IMR-90 (cell line): ENCODE measurements at regions not wholly inside any gene's neighbourhood (a gene's known extent, or its start where the extent isn't known, plus 50 kb on each side); places are given as distances from the start of the nearest gene placed in this dataset.

ENCODE experiments used
- ATAC-seq: fragments of 200-7000 bp; cut with Tn5 transposase; 2 replicates; pipeline ENCODE4 v1.9.1; 2020; ENCODE audit warnings: low read depth, mild to moderate bottlenecking, moderate library complexity
- BruUV-seq: library from RNA; stranded (reverse); fragments of 400-500 nt; replicated peaks from 2 replicates; lab custom pipeline; 2021; lab: Mats Ljungman, UMichigan
- CTCF ChIA-PET: fragments of 300-600 bp; formaldehyde crosslinking; extraction: SDS; loops from one replicate; lab custom pipeline; 2021; ENCODE audit warnings: antibody characterized with exemption; lab: Yijun Ruan, JAX
- POLR2A ChIA-PET: fragments of 300-600 bp; sonication (Branson Sonifier 250); formaldehyde crosslinking; loops from one replicate; lab custom pipeline; 2022; ENCODE audit warnings: antibody characterized with exemption; ENCODE audit not compliant: unreplicated experiment; lab: Charles Lee
- DNase-seq: peaks from one replicate; pipeline ENCODE4 v3.0.0; 2013
- H2AFZ ChIP-seq: replicated peaks from 2 replicates; pipeline ENCODE3; 2013; ENCODE audit warnings: low read length, mild to moderate bottlenecking; ENCODE audit not compliant: poor library complexity
- H2AK5ac ChIP-seq: 2 replicates; pipeline ENCODE4 v1.6.1; 2013; ENCODE audit warnings: low read depth, low read length, inconsistent platforms
- H2AK9ac ChIP-seq: replicated peaks from 2 replicates; pipeline ENCODE3; 2013; ENCODE audit warnings: mild to moderate bottlenecking, low read depth, low read length, moderate library complexity; ENCODE audit not compliant: poor library complexity
- H2BK120ac ChIP-seq: 2 replicates; pipeline ENCODE4 v1.6.1; 2013; ENCODE audit warnings: low read depth, low read length, inconsistent platforms
- H2BK15ac ChIP-seq: 3 replicates; pipeline ENCODE4 v1.6.1; 2013; ENCODE audit warnings: low read depth, low read length, inconsistent platforms
- H2BK20ac ChIP-seq: 2 replicates; pipeline ENCODE4 v1.6.1; 2013; ENCODE audit warnings: low read depth, mild to moderate bottlenecking, inconsistent platforms, low read length, moderate library complexity
- H2BK5ac ChIP-seq: 2 replicates; pipeline ENCODE4 v1.6.1; 2013; ENCODE audit warnings: mild to moderate bottlenecking, low read depth, low read length, inconsistent platforms; ENCODE audit not compliant: poor library complexity, severe bottlenecking
- H3K14ac ChIP-seq: replicated peaks from 2 replicates; pipeline ENCODE4 v1.6.1; 2013; ENCODE audit warnings: low read depth, low read length, inconsistent platforms
- H3K18ac ChIP-seq: 2 replicates; pipeline ENCODE4 v1.6.1; 2013; ENCODE audit warnings: low read depth, low read length, control low read depth
- H3K23ac ChIP-seq: 2 replicates; pipeline ENCODE4 v1.6.1; 2013; ENCODE audit warnings: low read depth, low read length, inconsistent platforms
- H3K27ac ChIP-seq: 2 replicates; pipeline ENCODE4 v1.5.1; 2013; ENCODE audit warnings: mild to moderate bottlenecking, control low read depth, low read length; ENCODE audit not compliant: insufficient read depth
- H3K27me3 ChIP-seq: 2 replicates; pipeline ENCODE4 v1.6.1; 2013; ENCODE audit warnings: low read length; ENCODE audit not compliant: control insufficient read depth, insufficient read depth
- H3K36me3 ChIP-seq: 2 replicates; pipeline ENCODE4 v1.6.1; 2013; ENCODE audit warnings: low read length, mixed read lengths; ENCODE audit not compliant: control insufficient read depth, insufficient read depth
- H3K4ac ChIP-seq: 2 replicates; pipeline ENCODE4 v1.6.1; 2013; ENCODE audit warnings: low read depth, low read length, inconsistent platforms
- H3K4me1 ChIP-seq: 2 replicates; pipeline ENCODE4 v1.6.1; 2013; ENCODE audit warnings: low read length, mixed read lengths; ENCODE audit not compliant: control insufficient read depth, insufficient read depth
- H3K4me2 ChIP-seq: 2 replicates; pipeline ENCODE4 v1.6.1; 2013; ENCODE audit warnings: low read depth, mild to moderate bottlenecking, control low read depth, low read length, moderate library complexity
- H3K4me3 ChIP-seq: 2 replicates; pipeline ENCODE4 v1.5.1; 2013; ENCODE audit warnings: low read depth, mild to moderate bottlenecking, control low read depth, low read length, moderate library complexity; ENCODE audit not compliant: insufficient read depth
- H3K56ac ChIP-seq: 2 replicates; pipeline ENCODE4 v1.6.1; 2013; ENCODE audit warnings: low read length, inconsistent platforms; ENCODE audit not compliant: insufficient read depth; ENCODE audit errors: extremely low read depth
- H3K79me1 ChIP-seq, 2 experiments: 2 replicates each; pipeline ENCODE4 v1.6.1; 2013; ENCODE audit warnings: low read length in 2 of 2, inconsistent platforms in 1 of 2, low read depth in 1 of 2
- H3K9ac ChIP-seq: 2 replicates; pipeline ENCODE4 v1.6.1; 2013; ENCODE audit warnings: low read depth, low read length, control low read depth
- H3K9me1 ChIP-seq: 2 replicates; pipeline ENCODE4 v1.6.1; 2013; ENCODE audit warnings: low read length, inconsistent platforms; ENCODE audit not compliant: insufficient read depth
- H3K9me3 ChIP-seq: 2 replicates; pipeline ENCODE4 v1.6.1; 2013; ENCODE audit warnings: low read length; ENCODE audit not compliant: control insufficient read depth, insufficient read depth
- H4K20me1 ChIP-seq: 2 replicates; pipeline ENCODE4 v1.6.1; 2013; ENCODE audit warnings: low read length, inconsistent platforms; ENCODE audit not compliant: insufficient read depth
- H4K5ac ChIP-seq: 2 replicates; pipeline ENCODE4 v1.6.1; 2013; ENCODE audit warnings: mild to moderate bottlenecking, low read depth, low read length, control low read depth
- H4K8ac ChIP-seq, 2 experiments: 2 replicates each; pipeline ENCODE4 v1.6.1; 2013; ENCODE audit warnings: low read depth in 2 of 2, low read length in 2 of 2, control low read depth in 1 of 2, inconsistent platforms in 1 of 2
- H4K91ac ChIP-seq: 2 replicates; pipeline ENCODE4 v1.6.1; 2013; ENCODE audit warnings: low read depth, low read length, inconsistent platforms; ENCODE audit not compliant: insufficient read depth
- FOS ChIP-seq: fragments of 150-350 bp; IDR thresholded peaks from 2 replicates; pipeline ENCODE4 v1.6.1; 2016; ENCODE audit warnings: low read depth, low read length
- RFX5 ChIP-seq: IDR thresholded peaks from 2 replicates; pipeline ENCODE4 v1.8.0; 2012; ENCODE audit warnings: low read depth, mild to moderate bottlenecking, low read length, moderate library complexity
- WGBS, 2 experiments: methylation state at CpG; one replicate each; pipeline versions ENCODE4 v1.1.5 to v1.1.7; 2013; ENCODE audit warnings: missing lambda C conversion rate in 2 of 2; ENCODE audit not compliant: insufficient read length in 1 of 2; ENCODE audit errors: extremely low coverage in 2 of 2; 5-methylcytosine and 5-hydroxymethylcytosine counted together
- dilution Hi-C: fragments of 300-500 bp; cut with HindIII; formaldehyde crosslinking; loops from one replicate; pipeline ENCODE4 v1.14.3; 2018; ENCODE audit warnings: low sequenced_read_pairs; ENCODE audit not compliant: unreplicated experiment
- in situ Hi-C: fragments of 300-500 bp; cut with MboI; formaldehyde crosslinking; loops from 3 replicates; pipeline ENCODE4 v1.14.3; 2019; ENCODE audit warnings: low sequenced_read_pairs, inconsistent platforms, mixed read lengths
- intact Hi-C: fragments of 100-400 bp; cut with micrococcal nuclease; formaldehyde crosslinking; loops from 2 replicates; pipeline ENCODE4 v1.10.0; 2022

- no peak for DNase-seq
- Histone ChIP-seq H3K79me1 (no peaks in the 10 kb centered on the region), H3K4me2 (no peak overlapping the region), H3K4me3 (no peak overlapping the region), H2AK5ac (no peak overlapping the region), H2BK120ac (no peak overlapping the region), H3K23ac (no peak overlapping the region), H4K8ac (no peak overlapping the region), H4K5ac (no peak overlapping the region), H4K91ac (no peak overlapping the region), H2BK5ac (no peak overlapping the region), H2AK9ac (no peak overlapping the region), H3K18ac (no peak overlapping the region), H3K4ac (no peak overlapping the region), H3K9me1 (no peaks in the 10 kb centered on the region), H3K27me3 (no peaks in the 10 kb centered on the region), H3K9ac (no peak overlapping the region), H3K27ac (no peak overlapping the region), H2BK15ac (no peak overlapping the region), H3K9me3 (no peaks in the 10 kb centered on the region), H3K14ac (no peak overlapping the region), H4K20me1 (no peaks in the 10 kb centered on the region), H3K36me3 (no peaks in the 10 kb centered on the region), H2AFZ (no peak overlapping the region), H2BK20ac (no peak overlapping the region), H3K4me1 (no peaks in the 10 kb centered on the region), H3K56ac (no peak overlapping the region)
- intact Hi-C loops (no loop called here), in situ Hi-C loops (no loop called here), dilution Hi-C loops (no loop called here)
- ChIA-PET POLR2A (interaction anchor here (0.5 kb wide), 1 partner anchor 20 kb away, joined by 10 read pairs; no protein-coding TSS in a partner anchor), CTCF (no interaction called here)
- WGBS, 2 experiments: no CpG with 5 or more reads among the region's 3 CpGs
- no peak for ATAC-seq
- BruUV-seq: no TSS peak
- TF ChIP-seq FOS (no peak), RFX5 (no peak)
Observed at GRCh38 chr13:31504918-31505317, 234.4 kb upstream of the RXFP2 start.
